Gastrocnemius medialis (tissue), 4 donors: ENCODE measurements at regions not wholly inside any gene's neighbourhood (a gene's known extent, or its start where the extent isn't known, plus 50 kb on each side); places are given as distances from the start of the nearest gene placed in this dataset.

Experiments
- ATAC-seq, 2 donors: fragments of 150-250 bp; one replicate each; pipeline ENCODE4 v1.9.1; 2016
- DNase-seq, 2 donors: peaks; one replicate each; pipeline ENCODE4 v3.0.0-alpha.2; 2019
- H3K27ac ChIP-seq, 4 donors: fragments of 200-600 bp; sonication (generic); 1 replicate in 1 of 4; 2 replicates in 3 of 4; pipeline ENCODE4 v1.5.1; 2016 to 2018; ENCODE audit warnings: mild to moderate bottlenecking in 2 of 4, moderate library complexity in 1 of 4
- H3K27me3 ChIP-seq, 3 donors: fragments of 200-600 bp; sonication (generic) in 2 of 3; 1 replicate in 1 of 3; 2 replicates in 2 of 3; pipeline versions ENCODE4 v1.5.1 to v1.6.0; 2016 to 2019; ENCODE audit warnings: mild to moderate bottlenecking in 1 of 3, moderate library complexity in 1 of 3
- H3K36me3 ChIP-seq, 2 donors: fragments of 200-600 bp; sonication (generic) in 1 of 2; one replicate each; pipeline ENCODE4 v1.5.1; 2017 to 2018
- H3K4me1 ChIP-seq, 2 donors: fragments of 200-600 bp; sonication (generic) in 1 of 2; one replicate each; pipeline ENCODE4 v1.5.1; 2016 to 2017; ENCODE audit warnings: mild to moderate bottlenecking in 2 of 2
- H3K4me3 ChIP-seq, 4 donors: fragments of 200-600 bp; sonication (generic) in 3 of 4; 1 replicate in 1 of 4; 2 replicates in 3 of 4; pipeline ENCODE4 v1.5.1; 2016 to 2019; ENCODE audit warnings: mild to moderate bottlenecking in 2 of 4
- H3K9me3 ChIP-seq, 3 donors: fragments of 200-600 bp; sonication (generic) in 2 of 3; 1 replicate in 1 of 3; 2 replicates in 2 of 3; pipeline ENCODE4 v1.5.1; 2016 to 2019
- CTCF ChIP-seq, 5 experiments: fragments of 450-650 bp in 3 of 5; fragments of 200-600 bp in 2 of 5; sonication (generic) in 2 of 5; IDR thresholded peaks in 4 of 5; conservative IDR thresholded peaks in 1 of 5; 1 replicate in 4 of 5; 2 replicates in 1 of 5; pipeline ENCODE4 v1.5.1; 2016 to 2019; ENCODE audit warnings: antibody characterized with exemption in 5 of 5, mild to moderate bottlenecking in 3 of 5, moderate library complexity in 3 of 5
- POLR2A ChIP-seq, 2 donors: fragments of 450-650 bp; IDR thresholded peaks; one replicate each; pipeline ENCODE4 v1.6.1; 2017; ENCODE audit warnings: antibody characterized with exemption in 2 of 2, mild to moderate bottlenecking in 2 of 2, moderate library complexity in 2 of 2
- in situ Hi-C, 4 donors: fragments of 200-750 bp; cut with MboI; loops; one replicate each; pipeline versions ENCODE4 v1.15.0 to v1.8.0; 2017; ENCODE audit warnings: low sequenced_read_pairs in 4 of 4
- intact Hi-C: fragments of 100-400 bp; cut with DNase I; formaldehyde crosslinking; loops from one replicate; pipeline ENCODE4 v1.15.1; 2023; ENCODE audit warnings: low total_unique reads

- Histone ChIP-seq H3K9me3 (no peaks in the 10 kb centered on the region), H3K27ac (no peak overlapping the region), H3K4me3 (no peak overlapping the region), H3K27me3 (no peaks in the 10 kb centered on the region), H3K36me3 (no peaks in the 10 kb centered on the region), H3K4me1 (no peaks in the 10 kb centered on the region)
- intact Hi-C loops, result no loop called here
- in situ Hi-C loops, result no loop called here
- ATAC-seq, result no peak
- TF ChIP-seq CTCF (IDR thresholded peaks at IDR 0.05 in 4 of 5, conservative IDR thresholded peaks at IDR 0.05 in 1 of 5), result no peak
- TF ChIP-seq POLR2A (IDR thresholded peaks at IDR 0.05), result no peak
- DNase-seq, result no peak
These were observed 73.7 kb upstream of the APOBEC4 start for GRCh38 chr1:183726825-183727224.

GRCh38 chr1:183724350-183725042 lies 71.4 kb upstream of the APOBEC4 start:
- TF ChIP-seq POLR2A (IDR thresholded peaks at IDR 0.05) (no peak), CTCF (IDR thresholded peaks at IDR 0.05 in 4 of 5, conservative IDR thresholded peaks at IDR 0.05 in 1 of 5) (no peak)
- DNase-seq (no peak), ATAC-seq (no peak)
- H3K4me3 ChIP-seq, result no peak overlapping the region
- no peaks in the 10 kb centered on the region for H3K4me1 ChIP-seq
- H3K36me3 ChIP-seq, result no peaks in the 10 kb centered on the region
- H3K27ac ChIP-seq, result no peak overlapping the region
- H3K9me3 ChIP-seq, result no peaks in the 10 kb centered on the region
- H3K27me3 ChIP-seq, result no peaks in the 10 kb centered on the region
- in situ Hi-C loops, result no loop called here
- intact Hi-C loops, result no loop called here

GRCh38 chr1:183723571-183723970 lies 70.5 kb upstream of the APOBEC4 start:
- Histone ChIP-seq H3K27me3 (no peaks in the 10 kb centered on the region), H3K4me3 (no peak overlapping the region), H3K36me3 (no peaks in the 10 kb centered on the region), H3K9me3 (no peaks in the 10 kb centered on the region), H3K27ac (no peak overlapping the region), H3K4me1 (no peaks in the 10 kb centered on the region)
- ATAC-seq (no peak), DNase-seq (no peak)
- intact Hi-C loops (no loop called here), in situ Hi-C loops (no loop called here)
- no peak for TF ChIP-seq POLR2A (IDR thresholded peaks at IDR 0.05)
- no peak for TF ChIP-seq CTCF (IDR thresholded peaks at IDR 0.05 in 4 of 5, conservative IDR thresholded peaks at IDR 0.05 in 1 of 5)

GRCh38 chr1:183721041-183721440 lies 67.9 kb upstream of the APOBEC4 start:
- no peak for DNase-seq
- Histone ChIP-seq H3K4me1 (no peaks in the 10 kb centered on the region), H3K27me3 (no peaks in the 10 kb centered on the region), H3K9me3 (no peaks in the 10 kb centered on the region), H3K27ac (no peak overlapping the region), H3K4me3 (no peak overlapping the region), H3K36me3 (no peaks in the 10 kb centered on the region)
- ATAC-seq, result no peak
- no peak for TF ChIP-seq CTCF (IDR thresholded peaks at IDR 0.05 in 4 of 5, conservative IDR thresholded peaks at IDR 0.05 in 1 of 5)
- no peak for TF ChIP-seq POLR2A (IDR thresholded peaks at IDR 0.05)
- in situ Hi-C loops, result no loop called here
- intact Hi-C loops, result no loop called here

GRCh38 chr1:183720028-183720427 lies 66.9 kb upstream of the APOBEC4 start:
- TF ChIP-seq POLR2A (IDR thresholded peaks at IDR 0.05) (no peak), CTCF (IDR thresholded peaks at IDR 0.05 in 4 of 5, conservative IDR thresholded peaks at IDR 0.05 in 1 of 5) (no peak)
- Histone ChIP-seq H3K27ac (no peak overlapping the region), H3K9me3 (no peaks in the 10 kb centered on the region), H3K27me3 (no peaks in the 10 kb centered on the region), H3K4me1 (no peaks in the 10 kb centered on the region), H3K4me3 (no peak overlapping the region), H3K36me3 (no peaks in the 10 kb centered on the region)
- ATAC-seq, result no peak
- intact Hi-C loops (no loop called here), in situ Hi-C loops (no loop called here)
- DNase-seq, result no peak
